Inflammatory macrophage treated with lipopolysaccharide for 1 hour (primary cell): ENCODE measurements at regions not wholly inside any gene's neighbourhood (a gene's known extent, or its start where the extent isn't known, plus 50 kb on each side); places are given as distances from the start of the nearest gene placed in this dataset.
"Not testable (repeated sequence)": the region's sequence is repeated elsewhere in the genome, so short reads cannot be mapped to it uniquely, and the experiment has no call there.

Experiments
- DNase-seq, 2 donors: peaks; one replicate each; pipeline ENCODE4 v3.0.0-alpha.2; 2020 to 2022

DNA sequence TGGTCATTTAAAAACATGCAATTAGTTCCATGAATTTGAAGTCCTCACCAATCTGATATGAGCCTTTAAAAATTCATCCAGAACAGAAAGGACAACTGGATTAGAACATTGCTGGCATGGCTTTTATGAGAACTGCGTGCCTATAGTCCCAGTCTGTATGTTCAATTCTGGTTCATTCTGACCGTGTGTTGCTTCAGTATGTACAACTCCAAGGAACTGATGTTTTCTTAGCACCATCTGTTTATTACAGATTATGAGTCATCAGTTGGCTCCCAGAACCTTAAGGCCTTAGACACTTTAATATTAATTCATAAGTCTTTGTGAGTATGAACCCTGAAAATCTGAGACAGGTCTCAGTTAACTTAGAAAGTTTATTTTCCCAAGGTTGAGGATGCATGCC, 115.0 kb downstream of the CEP44 start:
- no peak for DNase-seq

DNA sequence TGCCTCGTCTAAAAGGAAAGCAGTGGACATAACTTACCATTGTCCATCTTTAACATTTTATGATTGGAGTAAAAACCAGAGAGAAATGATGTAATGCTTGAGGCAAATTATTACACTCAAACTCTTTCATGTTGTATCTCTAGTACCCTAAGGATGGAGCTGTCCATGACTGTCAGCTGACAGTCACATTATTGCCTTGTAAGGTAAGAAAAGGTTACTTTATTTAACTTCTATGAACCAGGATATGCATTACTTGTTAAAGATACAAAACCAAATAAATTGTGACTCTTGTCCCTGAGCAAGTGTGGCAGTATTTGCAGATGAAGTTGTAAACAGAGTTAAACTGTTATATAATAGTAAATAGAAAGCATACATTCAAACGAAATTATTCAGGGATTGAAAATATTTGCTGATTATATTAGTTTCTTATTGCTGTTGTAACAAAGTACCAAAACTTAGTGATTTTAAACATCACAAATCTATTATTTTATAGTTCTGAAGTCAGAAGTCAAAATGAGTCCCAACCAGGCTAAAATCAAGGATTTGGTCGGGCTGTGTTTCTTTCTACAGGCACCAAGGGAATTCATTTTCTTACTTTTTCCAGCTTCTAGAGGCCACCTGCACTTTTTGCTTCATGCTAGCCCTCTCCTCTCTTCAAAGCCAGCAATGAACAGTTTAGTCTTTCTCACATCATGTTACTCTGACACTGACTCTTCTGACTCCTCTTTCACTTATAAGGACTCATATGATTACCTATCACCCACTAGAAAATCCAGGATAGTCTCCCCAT, 113.8 kb downstream of the CEP44 start:
- DNase-seq = no peak

DNA sequence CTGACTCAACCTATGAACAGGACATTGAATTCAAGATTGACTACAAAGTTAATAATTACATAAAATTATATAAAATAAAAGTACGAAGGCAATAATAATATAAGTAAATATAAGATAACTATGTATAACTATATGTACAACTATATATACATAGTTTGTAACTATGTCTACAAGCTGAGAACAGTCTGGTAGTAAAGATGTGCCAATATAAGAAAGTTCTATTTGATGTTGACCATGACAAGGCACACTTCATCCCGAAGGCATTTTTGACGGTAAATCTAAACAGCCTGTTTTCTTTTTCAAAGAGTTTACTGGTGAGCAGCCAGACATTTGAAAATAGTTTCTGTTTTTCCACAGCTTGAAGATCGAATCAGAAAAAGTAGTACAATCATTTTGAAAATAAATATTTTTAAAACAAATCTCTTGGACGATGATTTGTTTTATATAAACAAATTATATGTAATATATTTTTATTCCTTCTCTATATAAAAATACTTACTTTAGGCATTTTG, 112.9 kb downstream of the CEP44 start:
- DNase-seq = no peak

DNA sequence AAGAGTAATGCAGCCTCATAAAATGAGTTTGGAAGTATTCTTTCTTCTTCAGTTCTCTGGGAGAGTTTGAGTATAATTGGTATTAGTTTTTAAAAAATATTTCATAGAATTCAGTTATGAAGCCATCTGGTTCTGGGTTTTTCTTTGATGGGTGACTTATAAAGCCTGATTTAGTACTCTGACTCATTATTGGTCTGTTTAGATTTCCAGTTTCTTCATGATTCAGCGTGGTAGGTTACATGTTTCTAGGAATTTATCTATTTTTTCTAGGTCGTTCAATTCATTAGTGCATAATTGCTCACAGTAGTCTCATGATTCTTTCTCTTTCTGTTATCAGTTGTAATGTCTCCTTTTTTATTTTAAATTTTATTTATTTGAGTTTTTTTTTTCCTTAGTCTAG, 111.2 kb downstream of the CEP44 start:
- DNase-seq = no peak

DNA sequence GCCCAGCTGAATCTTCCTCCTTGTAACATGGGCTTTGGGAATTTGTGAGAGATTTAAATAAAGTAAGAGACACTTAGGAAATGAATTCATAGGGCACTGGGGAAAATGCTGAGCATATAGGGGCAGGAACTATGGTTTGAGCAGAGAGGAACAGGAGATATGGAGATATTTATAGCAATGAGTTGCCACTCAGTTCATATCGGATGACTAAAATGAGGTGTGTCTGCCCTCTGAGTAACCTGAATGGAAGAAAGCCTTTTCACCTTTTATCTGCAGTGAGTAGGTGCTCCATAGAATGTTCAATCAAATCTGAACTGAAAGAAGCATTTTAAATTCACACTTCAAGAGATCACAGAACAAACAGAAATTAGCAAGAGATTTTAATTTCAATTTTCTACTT, 105.7 kb downstream of the CEP44 start:
- DNase-seq = no peak

DNA sequence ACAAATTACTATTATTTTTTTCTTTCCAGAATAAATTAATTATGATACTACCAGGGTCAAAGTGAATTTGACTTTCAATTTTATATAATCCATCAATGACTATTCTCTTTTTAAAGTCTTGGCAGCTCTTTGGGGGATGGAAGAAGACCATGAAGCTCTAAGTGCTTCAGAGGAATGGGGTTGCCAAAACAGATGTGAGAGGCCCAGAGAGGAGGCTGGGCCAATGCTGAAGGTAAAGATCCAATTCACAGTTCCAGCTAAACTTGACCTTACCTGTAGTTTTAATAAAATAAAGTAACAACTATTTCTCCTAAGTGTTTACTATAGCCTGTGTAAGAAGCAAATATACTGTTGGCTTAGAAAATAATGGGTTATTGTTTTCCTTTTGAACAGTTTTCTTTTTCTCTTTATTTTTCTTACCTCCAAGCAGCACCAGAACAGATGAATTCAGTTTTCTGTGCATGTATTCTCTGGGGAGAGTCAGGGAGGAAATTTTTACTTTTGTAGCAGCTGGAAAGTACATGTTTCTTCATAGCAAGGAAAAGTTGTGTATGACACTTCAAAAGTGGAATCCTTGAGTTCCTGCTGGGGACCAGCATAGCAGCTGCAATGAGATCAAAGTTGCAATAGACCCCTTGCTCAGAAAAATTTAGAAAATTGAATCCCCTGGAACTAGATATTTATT, 104.9 kb downstream of the CEP44 start:
- DNase-seq = no peak

DNA sequence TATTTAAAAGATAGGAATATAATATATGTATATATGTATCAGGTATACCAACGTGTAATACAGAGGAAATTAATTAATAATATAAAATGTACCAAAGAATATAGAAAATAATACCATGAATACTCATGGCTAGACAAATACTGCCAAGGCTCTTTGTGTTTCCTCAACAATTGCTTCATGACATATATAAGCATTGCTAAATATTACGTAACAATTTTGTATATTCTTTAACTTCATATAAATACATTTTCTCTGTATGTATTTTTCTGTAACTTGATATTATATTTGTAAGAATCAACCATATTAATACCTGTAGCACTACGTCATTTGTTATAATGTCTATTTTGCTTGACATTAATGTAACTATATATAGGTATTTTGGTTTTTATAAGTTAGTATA, 104.0 kb downstream of the CEP44 start:
- no peak for DNase-seq

DNA sequence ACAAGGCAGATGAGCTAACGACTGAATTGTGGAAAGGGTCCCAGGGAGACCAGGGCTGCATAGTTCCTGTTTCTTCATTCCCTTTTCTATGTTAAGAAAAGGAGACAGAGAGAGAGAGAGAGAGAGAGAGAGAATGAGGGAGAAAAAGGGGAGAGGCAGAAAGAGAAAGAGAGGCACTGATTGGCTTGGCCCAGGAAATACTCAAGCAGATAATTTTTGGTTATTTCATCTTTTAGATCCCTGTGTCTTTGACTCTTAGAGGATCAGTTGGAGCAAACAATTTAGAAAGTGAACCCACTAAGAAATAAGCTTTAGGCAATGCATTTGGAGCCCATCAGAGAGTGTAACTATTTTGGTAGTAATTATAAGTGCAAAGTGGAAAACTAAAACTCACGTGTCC, 103.4 kb downstream of the CEP44 start:
- no peak for DNase-seq

DNA sequence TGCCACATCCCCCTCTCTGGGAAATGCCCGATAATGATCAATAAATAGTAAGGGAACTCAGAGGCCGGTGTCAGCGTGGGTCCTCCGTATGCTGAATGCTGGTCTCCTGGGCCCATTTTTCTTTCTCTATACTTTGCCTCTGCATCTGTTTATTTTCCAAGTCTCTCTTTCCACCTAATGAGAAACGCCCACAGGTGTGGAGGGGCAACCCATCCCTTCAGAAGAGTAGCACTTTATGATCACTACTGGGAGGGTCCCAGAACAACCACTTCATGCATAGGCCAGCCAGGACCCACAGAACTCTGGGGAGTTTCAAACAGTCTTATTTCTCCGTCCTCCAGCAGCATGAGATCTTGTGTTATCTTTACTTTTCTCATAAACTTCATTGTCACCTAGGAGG, 100.1 kb downstream of the CEP44 start:
- no peak for DNase-seq

DNA sequence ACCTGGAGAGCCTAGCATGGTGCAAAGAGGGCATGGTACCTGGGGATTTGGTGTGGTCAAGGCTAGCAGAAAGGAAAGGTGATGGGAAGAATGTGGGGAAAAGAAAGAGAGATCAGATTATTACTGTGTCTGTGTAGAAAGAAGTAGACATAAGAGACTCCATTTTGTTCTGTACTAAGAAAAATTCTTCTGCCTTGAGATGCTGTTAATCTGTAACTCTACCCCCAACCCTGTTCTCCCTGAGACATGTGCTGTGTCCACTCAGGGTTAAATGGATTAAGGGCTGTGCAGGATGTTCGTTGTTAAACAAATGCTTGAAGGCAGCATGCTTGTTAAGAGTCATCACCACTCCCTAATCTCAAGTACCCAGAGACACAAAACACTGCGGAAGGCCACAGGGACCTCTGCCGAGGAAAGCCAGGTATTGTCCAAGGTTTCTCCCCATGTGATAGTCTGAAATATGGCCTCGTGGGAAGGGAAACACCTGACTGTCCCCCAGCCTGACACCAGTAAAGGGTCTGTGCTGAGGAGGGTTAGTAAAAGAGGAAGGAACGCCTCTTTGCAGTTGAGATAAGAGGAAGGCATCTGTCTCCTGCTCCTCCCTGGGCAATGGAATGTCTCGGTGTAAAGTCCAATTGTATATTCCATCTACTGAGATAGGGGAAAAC, 99.4 kb downstream of the CEP44 start:
- not testable (repeated sequence) for DNase-seq
